AG04450 (cell line): ENCODE measurements at regions not wholly inside any gene's neighbourhood (a gene's known extent, or its start where the extent isn't known, plus 50 kb on each side); places are given as distances from the start of the nearest gene placed in this dataset.

Experiments used
- CTCF ChIA-PET: fragments of 300-600, 350-600 bp; formaldehyde crosslinking; extraction: SDS; loops from one replicate; lab custom pipeline; 2022; ENCODE audit warnings: antibody characterized with exemption, inconsistent platforms; lab: Charles Lee
- POLR2A ChIA-PET: fragments of 350-600 bp; formaldehyde crosslinking; extraction: SDS; loops from one replicate; lab custom pipeline; 2021; ENCODE audit warnings: antibody characterized with exemption, inconsistent platforms; lab: Yijun Ruan, JAX
- DNase-seq: peaks from one replicate; pipeline ENCODE4 v3.0.0-alpha.2; 2011; ENCODE audit warnings: low read depth, low spot score
- H3K27ac ChIP-seq: one replicate; pipeline ENCODE4 v1.5.1; 2012; ENCODE audit warnings: low read depth, low read length, control low read depth
- H3K27me3 ChIP-seq: one replicate; pipeline ENCODE4 v1.6.0; 2012; ENCODE audit warnings: low read length; ENCODE audit not compliant: control insufficient read depth, insufficient read depth
- H3K4me3 ChIP-seq: 2 replicates; pipeline ENCODE4 v1.5.1; 2011; ENCODE audit warnings: mild to moderate bottlenecking, low read depth, low read length, control low read depth
- H3K9me3 ChIP-seq: 2 replicates; pipeline ENCODE4 v1.5.1; 2012; ENCODE audit warnings: low read length; ENCODE audit not compliant: control insufficient read depth, insufficient read depth
- TF ChIP-seq, protein P1 (sequence below): IDR thresholded peaks from 2 replicates; pipeline ENCODE4 v1.5.1; 2011; ENCODE audit warnings: low read depth, low read length, control low read depth, inconsistent platforms

GRCh38 chr18:71873695-71874094 lies 670.4 kb downstream of the CBLN2 start:
- Histone ChIP-seq H3K9me3 (no peaks in the 10 kb centered on the region), H3K27me3 (no peaks in the 10 kb centered on the region), H3K4me3 (no peak overlapping the region), H3K27ac (no peak overlapping the region)
- ChIA-PET POLR2A (no interaction called here), CTCF (no interaction called here)
- no peak for DNase-seq
- TF ChIP-seq, protein P1, sequence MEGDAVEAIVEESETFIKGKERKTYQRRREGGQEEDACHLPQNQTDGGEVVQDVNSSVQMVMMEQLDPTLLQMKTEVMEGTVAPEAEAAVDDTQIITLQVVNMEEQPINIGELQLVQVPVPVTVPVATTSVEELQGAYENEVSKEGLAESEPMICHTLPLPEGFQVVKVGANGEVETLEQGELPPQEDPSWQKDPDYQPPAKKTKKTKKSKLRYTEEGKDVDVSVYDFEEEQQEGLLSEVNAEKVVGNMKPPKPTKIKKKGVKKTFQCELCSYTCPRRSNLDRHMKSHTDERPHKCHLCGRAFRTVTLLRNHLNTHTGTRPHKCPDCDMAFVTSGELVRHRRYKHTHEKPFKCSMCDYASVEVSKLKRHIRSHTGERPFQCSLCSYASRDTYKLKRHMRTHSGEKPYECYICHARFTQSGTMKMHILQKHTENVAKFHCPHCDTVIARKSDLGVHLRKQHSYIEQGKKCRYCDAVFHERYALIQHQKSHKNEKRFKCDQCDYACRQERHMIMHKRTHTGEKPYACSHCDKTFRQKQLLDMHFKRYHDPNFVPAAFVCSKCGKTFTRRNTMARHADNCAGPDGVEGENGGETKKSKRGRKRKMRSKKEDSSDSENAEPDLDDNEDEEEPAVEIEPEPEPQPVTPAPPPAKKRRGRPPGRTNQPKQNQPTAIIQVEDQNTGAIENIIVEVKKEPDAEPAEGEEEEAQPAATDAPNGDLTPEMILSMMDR: no peak

DNA sequence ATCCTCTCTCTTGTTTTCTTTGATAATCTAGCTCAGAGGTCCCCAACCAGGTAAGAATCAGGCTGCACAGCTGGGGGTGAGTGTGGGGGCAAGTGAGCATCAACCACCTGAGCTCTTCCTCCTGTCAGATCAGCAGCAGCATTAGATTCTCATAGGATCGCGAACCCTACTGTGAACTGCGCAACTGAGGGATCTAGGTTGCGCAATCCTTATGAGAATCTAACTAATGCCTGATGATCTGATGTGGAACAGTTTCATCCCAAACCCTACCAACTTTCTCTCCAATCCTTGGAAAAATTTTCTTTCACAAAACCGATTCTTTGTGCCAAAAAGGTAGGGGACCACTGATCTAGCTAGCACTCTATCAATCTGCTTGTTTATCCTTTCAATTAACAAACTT lies 678.3 kb downstream of the CBLN2 start:
- CTCF ChIA-PET: no interaction called here
- no peak overlapping the region for H3K27ac ChIP-seq
- POLR2A ChIA-PET: no interaction called here
- DNase-seq: no peak
- H3K27me3 ChIP-seq: no peaks in the 10 kb centered on the region
- TF ChIP-seq, protein P1: no peak
- no peak overlapping the region for H3K4me3 ChIP-seq
- no peaks in the 10 kb centered on the region for H3K9me3 ChIP-seq

DNA sequence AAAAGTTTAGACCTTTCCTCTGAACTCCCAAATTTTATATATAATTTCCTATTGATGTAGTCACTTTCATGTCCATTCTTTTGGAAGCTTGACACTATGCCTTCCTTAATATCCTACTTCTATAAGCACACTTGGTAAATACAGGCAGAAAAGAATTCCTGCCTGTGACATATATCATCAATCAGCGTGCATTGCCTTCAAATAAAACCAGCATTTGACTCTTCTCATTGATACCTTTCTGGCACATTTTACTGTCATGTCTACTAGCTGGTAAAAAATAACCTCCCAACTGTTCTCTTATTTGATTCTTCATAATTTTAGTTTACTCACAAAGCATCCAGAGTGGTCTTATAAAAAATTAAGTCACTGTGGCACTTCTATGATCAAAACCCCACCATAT lies 693.5 kb downstream of the CBLN2 start:
- H3K9me3 ChIP-seq: peaks cover 6% of the 10 kb centered on the region; the same call in 1 of the 2 replicates
- ChIA-PET POLR2A (no interaction called here), CTCF (no interaction called here)
- H3K4me3 ChIP-seq: no peak overlapping the region
- H3K27ac ChIP-seq: no peak overlapping the region
- no peaks in the 10 kb centered on the region for H3K27me3 ChIP-seq
- DNase-seq: no peak
- TF ChIP-seq, protein P1: no peak

GRCh38 chr18:71849407-71849806 lies 694.7 kb downstream of the CBLN2 start:
- CTCF ChIA-PET: no interaction called here
- H3K27ac ChIP-seq: no peak overlapping the region
- H3K9me3 ChIP-seq: peaks cover 6% of the 10 kb centered on the region; the same call in 1 of the 2 replicates
- H3K27me3 ChIP-seq: no peaks in the 10 kb centered on the region
- TF ChIP-seq, protein P1: no peak
- POLR2A ChIA-PET: no interaction called here
- DNase-seq: no peak
- H3K4me3 ChIP-seq: no peak overlapping the region

DNA sequence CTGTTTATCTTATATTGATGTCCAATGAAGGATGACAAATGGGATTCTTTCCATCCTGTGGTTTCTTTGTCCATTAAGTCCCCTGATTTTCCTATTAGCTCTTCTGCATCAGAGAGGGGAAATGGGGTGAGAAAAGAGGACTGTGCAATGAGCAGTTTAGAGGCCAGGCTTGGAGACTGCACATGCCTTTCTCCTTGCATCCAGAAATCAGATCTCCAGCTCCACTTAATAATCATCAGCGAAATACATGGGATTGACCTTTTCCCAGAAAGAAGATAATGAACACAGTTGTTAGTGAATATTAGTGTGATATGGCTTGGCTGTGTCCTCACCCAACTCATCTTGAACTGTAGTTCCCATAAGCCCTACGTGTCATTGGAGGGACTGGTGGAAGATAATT lies 697.4 kb downstream of the CBLN2 start:
- TF ChIP-seq, protein P1: no peak
- ChIA-PET CTCF (no interaction called here), POLR2A (no interaction called here)
- H3K9me3 ChIP-seq: peaks cover 6% of the 10 kb centered on the region; the same call in 1 of the 2 replicates
- no peak overlapping the region for H3K27ac ChIP-seq
- DNase-seq: no peak
- H3K4me3 ChIP-seq: no peak overlapping the region
- H3K27me3 ChIP-seq: no peaks in the 10 kb centered on the region
